Liver (tissue), 7 donors: ENCODE measurements at regions not wholly inside any gene's neighbourhood (a gene's known extent, or its start where the extent isn't known, plus 50 kb on each side); places are given as distances from the start of the nearest gene placed in this dataset.

Experiments used
- DNase-seq: peaks from one replicate; pipeline ENCODE4 v3.0.0-alpha.2; 2017; ENCODE audit warnings: low spot score
- H3K27ac ChIP-seq, 2 donors: one replicate each; pipeline ENCODE4 v1.7.0; 2013; ENCODE audit warnings: inconsistent platforms in 2 of 2, low read length in 2 of 2, control low read depth in 1 of 2, low read depth in 1 of 2, mild to moderate bottlenecking in 1 of 2
- H3K27me3 ChIP-seq, 4 donors: one replicate each; pipeline versions ENCODE4 v1.6.1 to v1.7.0; 2013; ENCODE audit warnings: low read length in 3 of 4, inconsistent platforms in 1 of 4, mild to moderate bottlenecking in 1 of 4, moderate library complexity in 1 of 4; ENCODE audit not compliant: control insufficient read depth in 4 of 4, insufficient read depth in 4 of 4
- H3K36me3 ChIP-seq, 4 donors: one replicate each; pipeline versions ENCODE4 v1.6.1 to v1.7.0; 2013; ENCODE audit warnings: low read length in 3 of 4, mild to moderate bottlenecking in 3 of 4, low read depth in 1 of 4, moderate library complexity in 1 of 4; ENCODE audit not compliant: control insufficient read depth in 4 of 4, insufficient read depth in 3 of 4
- H3K4me1 ChIP-seq, 4 donors: one replicate each; pipeline versions ENCODE4 v1.6.1 to v1.7.0; 2013; ENCODE audit warnings: low read length in 3 of 4, mild to moderate bottlenecking in 3 of 4, moderate library complexity in 1 of 4; ENCODE audit not compliant: control insufficient read depth in 4 of 4, insufficient read depth in 4 of 4
- H3K4me3 ChIP-seq, 3 donors: one replicate each; pipeline versions ENCODE4 v1.6.1 to v1.7.0; 2013; ENCODE audit warnings: low read length in 3 of 3, control low read depth in 1 of 3, low read depth in 1 of 3, mild to moderate bottlenecking in 1 of 3
- H3K9ac ChIP-seq, 2 donors: one replicate each; pipeline ENCODE4 v1.7.0; 2013; ENCODE audit warnings: low read length in 2 of 2, mild to moderate bottlenecking in 2 of 2, moderate library complexity in 2 of 2, control low read depth in 1 of 2, low read depth in 1 of 2
- H3K9me3 ChIP-seq, 4 donors: one replicate each; pipeline versions ENCODE4 v1.6.1 to v1.7.0; 2013; ENCODE audit warnings: low read length in 3 of 4; ENCODE audit not compliant: control insufficient read depth in 4 of 4
- EGR1 ChIP-seq, 2 donors: IDR thresholded peaks; 2 replicates each; pipeline ENCODE4 v1.6.1; 2016 to 2018; ENCODE audit warnings: antibody characterized with exemption in 2 of 2, low read depth in 2 of 2
- FOXA2 ChIP-seq: IDR thresholded peaks from 2 replicates; pipeline ENCODE4 v1.6.1; 2016; ENCODE audit warnings: antibody characterized with exemption
- GABPA ChIP-seq, 2 donors: IDR thresholded peaks in 1 of 2; conservative IDR thresholded peaks in 1 of 2; 2 replicates each; pipeline ENCODE4 v1.6.1; 2016; ENCODE audit warnings: antibody characterized with exemption in 2 of 2, mild to moderate bottlenecking in 1 of 2, moderate library complexity in 1 of 2
- HNF4G ChIP-seq: IDR thresholded peaks from 2 replicates; pipeline ENCODE4 v1.6.1; 2016; ENCODE audit warnings: antibody characterized with exemption
- JUND ChIP-seq, 2 donors: IDR thresholded peaks; 2 replicates each; pipeline ENCODE4 v1.6.1; 2016; ENCODE audit warnings: antibody characterized with exemption in 2 of 2
- NR2F2 ChIP-seq: IDR thresholded peaks from 2 replicates; pipeline ENCODE4 v1.6.1; 2016; ENCODE audit warnings: antibody characterized with exemption
- RAD21 ChIP-seq, 2 donors: IDR thresholded peaks; 2 replicates each; pipeline ENCODE4 v1.6.1; 2016; ENCODE audit warnings: antibody characterized with exemption in 2 of 2, mild to moderate bottlenecking in 2 of 2
- REST ChIP-seq: IDR thresholded peaks from 2 replicates; pipeline ENCODE4 v1.6.1; 2016; ENCODE audit warnings: antibody characterized with exemption, mild to moderate bottlenecking
- RXRA ChIP-seq, 2 donors: IDR thresholded peaks; 2 replicates each; pipeline ENCODE4 v1.6.1; 2017 to 2018; ENCODE audit warnings: antibody characterized with exemption in 2 of 2, mild to moderate bottlenecking in 1 of 2
- SP1 ChIP-seq: IDR thresholded peaks from 2 replicates; pipeline ENCODE4 v1.6.1; 2018; ENCODE audit warnings: antibody characterized with exemption, mild to moderate bottlenecking
- TAF1 ChIP-seq: conservative IDR thresholded peaks from 2 replicates; pipeline ENCODE4 v1.6.1; 2016; ENCODE audit warnings: antibody characterized with exemption, mild to moderate bottlenecking
- YY1 ChIP-seq: IDR thresholded peaks from 2 replicates; pipeline ENCODE4 v1.6.1; 2016; ENCODE audit warnings: antibody characterized with exemption, mild to moderate bottlenecking
- ZBTB33 ChIP-seq: IDR thresholded peaks from 2 replicates; pipeline ENCODE4 v1.6.1; 2016; ENCODE audit warnings: antibody characterized with exemption
- WGBS: extraction: QIAGEN DNeasy Blood & Tissue Kit; methylation state at CpG from one replicate; pipeline ENCODE4 v1.1.7; 2013; 5-methylcytosine and 5-hydroxymethylcytosine counted together
- TF ChIP-seq, protein P1 (sequence below): IDR thresholded peaks from 2 replicates; pipeline ENCODE4 v1.6.1; 2016; ENCODE audit warnings: antibody characterized with exemption
- TF ChIP-seq, protein P2 (sequence below): IDR thresholded peaks from 2 replicates; pipeline ENCODE4 v1.6.1; 2016; ENCODE audit warnings: antibody characterized with exemption
- donor health status: healthy.
- donor health status: healthy.
- donor health status: healthy.
- donor health status: healthy.

DNA sequence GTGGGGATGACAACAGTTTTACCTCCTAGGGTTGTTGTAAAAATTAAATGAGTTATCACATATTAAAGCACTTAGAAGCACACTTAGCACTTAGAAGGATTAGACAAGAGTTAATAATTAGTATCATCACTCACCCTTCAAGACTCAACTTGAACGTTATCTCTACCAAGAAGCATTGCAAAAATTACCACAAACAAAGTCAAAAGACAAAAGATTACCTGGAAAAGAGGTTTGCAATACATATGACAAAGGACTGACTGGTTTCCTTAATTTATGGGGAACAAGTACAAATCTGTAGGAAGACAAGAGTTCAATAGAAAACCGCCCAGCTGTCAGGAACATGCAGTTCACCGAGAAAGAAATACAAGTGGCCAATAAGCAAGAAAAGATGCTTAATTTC lies 93.3 kb upstream of the ATP1A1 start (continued):
- TF ChIP-seq ZBTB33 (no peak), YY1 (no peak), EGR1 (IDR thresholded peaks at IDR 0.05; ENCODE audit: low read depth in 2 of 2) (no peak), GABPA (IDR thresholded peaks at IDR 0.05 in 1 of 2, conservative IDR thresholded peaks at IDR 0.05 in 1 of 2) (no peak), SP1 (no peak), RAD21 (IDR thresholded peaks at IDR 0.05) (no peak), HNF4G (no peak), NR2F2 (no peak)
- TF ChIP-seq, protein P1, sequence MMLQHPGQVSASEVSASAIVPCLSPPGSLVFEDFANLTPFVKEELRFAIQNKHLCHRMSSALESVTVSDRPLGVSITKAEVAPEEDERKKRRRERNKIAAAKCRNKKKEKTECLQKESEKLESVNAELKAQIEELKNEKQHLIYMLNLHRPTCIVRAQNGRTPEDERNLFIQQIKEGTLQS = no peak

DNA sequence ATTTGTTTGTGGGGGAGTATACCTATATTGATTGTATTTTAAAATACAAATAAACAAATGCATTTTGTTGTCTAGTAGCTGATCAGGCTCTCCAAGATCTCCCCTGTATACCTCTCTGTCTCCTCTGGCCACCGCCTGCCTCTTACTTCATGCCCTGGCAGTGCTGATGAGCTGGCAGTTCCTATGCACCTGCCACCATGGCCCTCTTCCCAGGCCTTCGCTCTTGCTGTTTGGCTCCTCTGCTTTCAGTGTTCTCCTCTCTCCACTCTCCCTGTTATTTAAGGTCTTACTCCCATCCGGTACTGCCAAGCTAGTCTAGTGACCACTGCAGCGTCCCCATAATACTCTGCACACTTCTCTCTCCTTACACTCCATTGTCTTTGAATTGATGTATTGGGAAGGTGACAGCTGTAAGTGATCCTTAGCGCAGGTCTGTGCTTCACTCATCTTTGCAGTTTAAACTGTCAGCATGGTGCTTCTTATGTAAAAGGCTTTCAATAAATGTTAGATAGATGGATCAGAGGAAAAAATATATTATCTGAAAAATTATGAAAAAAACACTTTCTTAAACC lies 88.1 kb upstream of the ATP1A1 start:
- H3K27ac ChIP-seq = no peak overlapping the region
- WGBS = 86% methylated on average over 5 of the region's 5 CpGs
- H3K9ac ChIP-seq = no peak overlapping the region
- TF ChIP-seq GABPA (IDR thresholded peaks at IDR 0.05 in 1 of 2, conservative IDR thresholded peaks at IDR 0.05 in 1 of 2) = no peak
- no peak for TF ChIP-seq HNF4G
- TF ChIP-seq ZBTB33 = no peak
- TF ChIP-seq RAD21 (IDR thresholded peaks at IDR 0.05) = no peak
- TF ChIP-seq RXRA (IDR thresholded peaks at IDR 0.05) = no peak
- no peak for TF ChIP-seq FOXA2
- no peak for TF ChIP-seq SP1
- no peak for TF ChIP-seq EGR1 (IDR thresholded peaks at IDR 0.05; ENCODE audit: low read depth in 2 of 2)
- no peak for TF ChIP-seq TAF1
- TF ChIP-seq JUND (IDR thresholded peaks at IDR 0.05) = no peak
- no peaks in the 10 kb centered on the region for H3K27me3 ChIP-seq
- no peaks in the 10 kb centered on the region for H3K9me3 ChIP-seq
- no peaks in the 10 kb centered on the region for H3K36me3 ChIP-seq
- no peak overlapping the region for H3K4me3 ChIP-seq
- peaks cover 13 to 27% (median 24%) of the 10 kb centered on the region in 4 donors for H3K4me1 ChIP-seq
- no peak for DNase-seq

- Histone ChIP-seq H3K4me1 (peaks cover 13 to 27% (median 24%) of the 10 kb centered on the region in 4 donors), H3K27me3 (no peaks in the 10 kb centered on the region), H3K36me3 (no peaks in the 10 kb centered on the region), H3K4me3 (no peak overlapping the region), H3K27ac (no peak overlapping the region), H3K9me3 (no peaks in the 10 kb centered on the region), H3K9ac (no peak overlapping the region)
- WGBS = 73% methylated on average over 1 of the region's 1 CpG
- DNase-seq = no peak
- TF ChIP-seq NR2F2 = no peak
- TF ChIP-seq JUND (IDR thresholded peaks at IDR 0.05) = no peak
- no peak for TF ChIP-seq RXRA (IDR thresholded peaks at IDR 0.05)
- no peak for TF ChIP-seq GABPA (IDR thresholded peaks at IDR 0.05 in 1 of 2, conservative IDR thresholded peaks at IDR 0.05 in 1 of 2)
- TF ChIP-seq FOXA2 = no peak
- TF ChIP-seq YY1 = no peak
- no peak for TF ChIP-seq REST
- TF ChIP-seq EGR1 (IDR thresholded peaks at IDR 0.05; ENCODE audit: low read depth in 2 of 2) = no peak
- TF ChIP-seq, protein P1 = no peak
- no peak for TF ChIP-seq SP1
- TF ChIP-seq RAD21 (IDR thresholded peaks at IDR 0.05) = no peak
- no peak for TF ChIP-seq ZBTB33
- no peak for TF ChIP-seq HNF4G
- no peak for TF ChIP-seq TAF1
- TF ChIP-seq, protein P2, sequence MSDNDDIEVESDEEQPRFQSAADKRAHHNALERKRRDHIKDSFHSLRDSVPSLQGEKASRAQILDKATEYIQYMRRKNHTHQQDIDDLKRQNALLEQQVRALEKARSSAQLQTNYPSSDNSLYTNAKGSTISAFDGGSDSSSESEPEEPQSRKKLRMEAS = no peak
Measured at GRCh38 chr1:116286541-116286971, 86.5 kb upstream of the ATP1A1 start.
